Neuronal stem cell (in vitro differentiated cells): ENCODE measurements at regions not wholly inside any gene's neighbourhood (a gene's known extent, or its start where the extent isn't known, plus 50 kb on each side); places are given as distances from the start of the nearest gene placed in this dataset.

Experiments used
- DNase-seq: peaks from one replicate; pipeline ENCODE4 v3.0.0-alpha.2; 2013; ENCODE audit warnings: low spot score
- H2AFZ ChIP-seq: one replicate; pipeline ENCODE4 v1.6.1; 2013; ENCODE audit warnings: mild to moderate bottlenecking, low read length, inconsistent platforms
- H2AK5ac ChIP-seq: 2 replicates; pipeline ENCODE4 v1.6.1; 2013; ENCODE audit warnings: low read depth, mild to moderate bottlenecking, inconsistent platforms, low read length, moderate library complexity, mixed read lengths
- H2BK120ac ChIP-seq: 2 replicates; pipeline ENCODE4 v1.6.1; 2013; ENCODE audit warnings: low read depth, mild to moderate bottlenecking, inconsistent platforms, low read length, moderate library complexity, mixed read lengths
- H2BK12ac ChIP-seq: one replicate; pipeline ENCODE4 v1.6.1; 2013; ENCODE audit warnings: low read length, inconsistent platforms
- H2BK15ac ChIP-seq: 2 replicates; pipeline ENCODE4 v1.6.1; 2013; ENCODE audit warnings: mild to moderate bottlenecking, low read length, inconsistent platforms, mixed read lengths
- H2BK5ac ChIP-seq: one replicate; pipeline ENCODE4 v1.6.1; 2013; ENCODE audit warnings: inconsistent platforms, mild to moderate bottlenecking, low read length, moderate library complexity
- H3K14ac ChIP-seq: one replicate; pipeline ENCODE4 v1.6.1; 2013; ENCODE audit warnings: low read length, inconsistent platforms
- H3K18ac ChIP-seq: 2 replicates; pipeline ENCODE4 v1.6.1; 2013; ENCODE audit warnings: low read length, inconsistent platforms
- H3K23ac ChIP-seq: 2 replicates; pipeline ENCODE4 v1.6.1; 2013; ENCODE audit warnings: low read depth, mild to moderate bottlenecking, mixed read lengths, low read length, inconsistent platforms; ENCODE audit not compliant: poor library complexity
- H3K27ac ChIP-seq: replicated peaks from 3 replicates; pipeline ENCODE4 v1.5.1; 2013; ENCODE audit warnings: low read length, inconsistent platforms
- H3K27me3 ChIP-seq, 3 experiments: 2 replicates each; pipeline ENCODE4 v1.6.1; 2013; ENCODE audit warnings: low read length in 3 of 3, mild to moderate bottlenecking in 2 of 3, inconsistent platforms in 1 of 3, low read depth in 1 of 3, mixed read lengths in 1 of 3, moderate library complexity in 1 of 3; ENCODE audit not compliant: control insufficient read depth in 3 of 3, insufficient read depth in 3 of 3
- H3K36me3 ChIP-seq, 2 donors: replicated peaks in 1 of 2; 2 replicates each; pipeline ENCODE4 v1.6.1; 2013; ENCODE audit warnings: low read length in 2 of 2; ENCODE audit not compliant: control insufficient read depth in 2 of 2, insufficient read depth in 2 of 2
- H3K4ac ChIP-seq: 2 replicates; pipeline ENCODE4 v1.6.1; 2013; ENCODE audit warnings: inconsistent platforms, mild to moderate bottlenecking, low read length, moderate library complexity
- H3K4me1 ChIP-seq, 2 donors: 1 replicate in 1 of 2; 2 replicates in 1 of 2; pipeline ENCODE4 v1.6.1; 2013; ENCODE audit warnings: low read length in 2 of 2, low read depth in 1 of 2; ENCODE audit not compliant: control insufficient read depth in 2 of 2, insufficient read depth in 1 of 2
- H3K4me2 ChIP-seq: one replicate; pipeline ENCODE4 v1.6.1; 2013; ENCODE audit warnings: mild to moderate bottlenecking, low read length, inconsistent platforms; ENCODE audit not compliant: insufficient read depth, poor library complexity, severe bottlenecking
- H3K4me3 ChIP-seq, 2 donors: 2 replicates each; pipeline ENCODE4 v1.5.1; 2013; ENCODE audit warnings: low read length in 2 of 2, mild to moderate bottlenecking in 2 of 2, inconsistent platforms in 1 of 2, moderate library complexity in 1 of 2
- H3K79me1 ChIP-seq: one replicate; pipeline ENCODE4 v1.6.1; 2013; ENCODE audit warnings: low read depth, mild to moderate bottlenecking, inconsistent platforms, low read length, moderate library complexity
- H3K9ac ChIP-seq: one replicate; pipeline ENCODE4 v1.6.1; 2013; ENCODE audit warnings: mild to moderate bottlenecking, low read depth, low read length, inconsistent platforms; ENCODE audit not compliant: poor library complexity
- H3K9me3 ChIP-seq, 2 donors: replicated peaks in 1 of 2; 2 replicates each; pipeline versions ENCODE3 to v1.6.1; 2013; ENCODE audit warnings: low read length in 2 of 2, mild to moderate bottlenecking in 2 of 2, inconsistent platforms in 1 of 2, low read depth in 1 of 2, mixed read lengths in 1 of 2, moderate library complexity in 1 of 2; ENCODE audit not compliant: control insufficient read depth in 2 of 2, insufficient read depth in 1 of 2
- H4K8ac ChIP-seq: one replicate; pipeline ENCODE4 v1.6.1; 2013; ENCODE audit warnings: low read depth, mild to moderate bottlenecking, inconsistent platforms, low read length, moderate library complexity
- H4K91ac ChIP-seq: one replicate; pipeline ENCODE4 v1.6.1; 2013; ENCODE audit warnings: low read length, low read depth, mild to moderate bottlenecking, inconsistent platforms; ENCODE audit not compliant: poor library complexity
- WGBS, 2 donors: extraction: QIAGEN DNeasy Blood & Tissue Kit; methylation state at CpG; one replicate each; pipeline ENCODE4 v1.1.7; 2013; ENCODE audit warnings: missing lambda C conversion rate in 2 of 2, mixed read lengths in 1 of 2; ENCODE audit not compliant: insufficient read length in 2 of 2, insufficient replicate concordance in 1 of 2; ENCODE audit errors: extremely low coverage in 2 of 2; 5-methylcytosine and 5-hydroxymethylcytosine counted together

DNA sequence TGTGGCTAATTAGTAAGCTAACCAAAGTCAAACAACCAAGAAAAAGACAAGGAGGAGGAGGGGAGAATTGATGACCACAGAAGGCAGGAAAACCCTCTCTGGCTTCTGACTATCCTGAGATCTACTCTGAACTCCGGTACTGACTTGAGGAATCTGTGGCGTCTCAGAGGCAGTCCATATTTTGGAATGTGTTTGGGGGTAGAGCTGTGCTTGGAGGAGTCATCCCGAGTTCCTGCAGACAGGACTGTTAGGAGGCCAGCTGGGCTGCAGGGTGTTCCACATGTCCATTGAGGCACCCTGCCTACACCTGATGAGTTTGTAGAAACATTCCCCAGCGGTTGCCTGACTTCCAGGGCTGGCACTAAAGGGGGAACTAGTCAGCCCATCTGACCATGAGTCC is 91.6 kb downstream of the PLCE1 start:
- no peak overlapping the region for H2BK120ac ChIP-seq
- H2BK12ac ChIP-seq, result no peak overlapping the region
- no peaks in the 10 kb centered on the region for H3K4me1 ChIP-seq
- H2BK5ac ChIP-seq, result no peak overlapping the region
- peaks cover 0 to 2% (median 0%) of the 10 kb centered on the region in 3 experiments for H3K27me3 ChIP-seq
- H3K18ac ChIP-seq, result no peak overlapping the region
- H3K9ac ChIP-seq, result no peak overlapping the region
- H3K4ac ChIP-seq, result no peak overlapping the region
- H3K9me3 ChIP-seq, result no peaks in the 10 kb centered on the region
- H4K91ac ChIP-seq, result no peak overlapping the region
- no peak overlapping the region for H3K23ac ChIP-seq
- DNase-seq, result no peak
- H2AFZ ChIP-seq, result no peak overlapping the region
- H3K36me3 ChIP-seq, result no peaks in the 10 kb centered on the region
- H3K27ac ChIP-seq, result no peak overlapping the region
- no CpG with 5 or more reads among the region's 4 CpGs for WGBS, 2 donors
- no peak overlapping the region for H2AK5ac ChIP-seq
- H2BK15ac ChIP-seq, result no peak overlapping the region
- H3K4me3 ChIP-seq, result no peak overlapping the region
- no peak overlapping the region for H3K4me2 ChIP-seq
- no peak overlapping the region for H4K8ac ChIP-seq
- no peaks in the 10 kb centered on the region for H3K79me1 ChIP-seq
- H3K14ac ChIP-seq, result no peak overlapping the region

DNA sequence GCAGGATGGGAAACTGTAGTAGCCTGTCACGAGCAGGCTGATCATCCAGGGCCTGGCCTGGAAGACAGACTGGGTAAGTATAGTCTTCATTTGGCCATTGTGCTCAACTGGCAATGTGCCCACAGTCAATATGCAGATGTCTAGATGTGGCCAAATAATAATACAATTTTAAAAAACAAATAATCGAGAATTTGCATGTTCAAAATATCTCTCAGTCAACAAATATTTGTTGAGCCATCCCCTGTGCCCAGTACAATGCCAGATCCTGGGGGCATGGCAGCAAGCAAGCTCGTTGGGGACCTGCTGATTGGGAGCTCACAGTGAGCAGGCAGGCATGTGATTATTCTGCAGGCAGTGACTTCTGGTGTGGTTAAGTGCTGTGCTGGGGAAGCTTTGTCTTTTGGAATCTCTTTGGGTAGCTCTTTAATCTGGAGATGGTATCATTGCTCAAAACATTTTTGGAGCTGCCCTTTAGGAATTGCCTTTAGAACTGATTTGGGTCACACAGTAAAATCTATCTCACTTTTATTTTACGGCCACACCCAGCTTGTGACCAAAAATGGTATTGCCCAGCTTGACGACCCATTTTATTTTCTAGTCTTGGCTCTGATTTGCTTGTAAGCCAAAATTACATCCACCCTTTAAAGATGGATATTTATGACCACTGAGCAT is 92.2 kb downstream of the PLCE1 start:
- Histone ChIP-seq H3K4me1 (no peaks in the 10 kb centered on the region), H3K14ac (no peak overlapping the region), H3K36me3 (no peaks in the 10 kb centered on the region), H2BK12ac (no peak overlapping the region), H3K23ac (no peak overlapping the region), H2BK15ac (no peak overlapping the region), H3K9me3 (no peaks in the 10 kb centered on the region), H2AFZ (no peak overlapping the region), H4K8ac (no peak overlapping the region), H3K27me3 (peaks cover 0 to 4% (median 0%) of the 10 kb centered on the region in 3 experiments), H3K27ac (no peak overlapping the region), H2BK5ac (no peak overlapping the region), H3K4me3 (no peak overlapping the region), H3K4ac (no peak overlapping the region), H4K91ac (no peak overlapping the region), H3K4me2 (no peak overlapping the region), H3K79me1 (no peaks in the 10 kb centered on the region), H3K18ac (no peak overlapping the region), H2AK5ac (no peak overlapping the region), H3K9ac (no peak overlapping the region), H2BK120ac (no peak overlapping the region)
- no peak for DNase-seq
- WGBS, 2 donors, result no CpG with 5 or more reads among the region's 5 CpGs

DNA sequence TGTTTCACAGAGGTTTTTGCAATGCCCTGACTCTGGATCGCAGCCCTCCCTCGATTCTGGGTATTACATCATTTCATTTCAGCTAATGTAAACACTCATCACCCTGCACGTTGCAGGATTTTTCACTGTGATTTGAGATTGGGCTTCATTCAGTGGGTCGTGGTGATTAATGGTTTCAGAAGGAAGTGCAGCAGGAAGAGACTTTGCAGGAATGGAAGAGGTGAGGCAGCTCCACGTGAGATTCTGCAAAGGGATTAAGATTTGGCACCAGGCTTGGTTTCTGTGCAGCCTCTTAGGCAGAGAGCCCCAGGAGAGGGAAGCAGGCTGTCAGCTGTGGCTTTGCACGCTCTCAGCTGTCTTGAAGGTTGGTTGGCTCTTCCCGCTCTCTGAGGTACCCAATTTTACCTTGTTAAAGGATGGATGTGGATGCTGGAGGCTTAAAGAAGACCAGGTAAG is 95.2 kb downstream of the PLCE1 start:
- Histone ChIP-seq H3K4ac (no peak overlapping the region), H2AK5ac (no peak overlapping the region), H3K79me1 (no peaks in the 10 kb centered on the region), H3K14ac (no peak overlapping the region), H3K27ac (no peak overlapping the region), H2BK5ac (no peak overlapping the region), H2BK15ac (no peak overlapping the region), H3K4me2 (no peak overlapping the region), H3K4me3 (no peak overlapping the region), H2AFZ (no peak overlapping the region), H2BK12ac (no peak overlapping the region), H4K8ac (no peak overlapping the region), H2BK120ac (no peak overlapping the region), H3K4me1 (peaks cover 0 to 2% of the 10 kb centered on the region in 2 donors), H3K27me3 (peaks cover 0 to 4% (median 0%) of the 10 kb centered on the region in 3 experiments), H3K9me3 (no peaks in the 10 kb centered on the region), H3K36me3 (no peaks in the 10 kb centered on the region), H3K9ac (no peak overlapping the region), H3K18ac (no peak overlapping the region), H4K91ac (no peak overlapping the region), H3K23ac (no peak overlapping the region)
- no peak for DNase-seq
- no CpG with 5 or more reads among the region's 7 CpGs for WGBS, 2 donors

DNA sequence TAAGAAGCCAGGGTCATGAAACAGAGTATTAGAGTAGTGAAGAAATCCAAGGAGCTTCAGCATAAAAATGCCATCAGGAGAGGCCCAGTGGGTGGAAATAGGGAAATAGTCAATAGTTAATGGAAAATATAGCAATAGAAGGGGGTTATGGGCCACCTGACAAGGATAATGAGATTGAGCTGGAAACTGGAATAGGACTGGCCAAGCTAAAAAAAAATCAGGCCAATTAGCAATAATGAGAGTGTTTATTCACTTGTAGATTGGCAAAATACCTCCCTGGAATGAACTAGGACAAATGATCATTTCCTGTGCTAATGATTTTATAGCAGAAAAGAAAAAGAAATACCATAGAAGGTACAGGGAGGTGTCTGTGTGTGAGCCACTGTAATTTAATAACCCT is 97.9 kb downstream of the PLCE1 start:
- H3K9me3 ChIP-seq, result no peaks in the 10 kb centered on the region
- no peak overlapping the region for H3K27ac ChIP-seq
- peaks cover 0 to 2% of the 10 kb centered on the region in 2 donors for H3K4me1 ChIP-seq
- H2AK5ac ChIP-seq, result no peak overlapping the region
- H4K91ac ChIP-seq, result no peak overlapping the region
- no peak for DNase-seq
- no peak overlapping the region for H2BK120ac ChIP-seq
- peaks cover 0 to 4% (median 0%) of the 10 kb centered on the region in 3 experiments for H3K27me3 ChIP-seq
- no peak overlapping the region for H2BK12ac ChIP-seq
- H3K4me3 ChIP-seq, result no peak overlapping the region
- H3K9ac ChIP-seq, result no peak overlapping the region
- no peak overlapping the region for H2AFZ ChIP-seq
- no peak overlapping the region for H4K8ac ChIP-seq
- H3K18ac ChIP-seq, result no peak overlapping the region
- no peak overlapping the region for H3K4me2 ChIP-seq
- no peak overlapping the region for H2BK15ac ChIP-seq
- no peaks in the 10 kb centered on the region for H3K79me1 ChIP-seq
- no peak overlapping the region for H2BK5ac ChIP-seq
- H3K23ac ChIP-seq, result no peak overlapping the region
- no peak overlapping the region for H3K14ac ChIP-seq
- no peaks in the 10 kb centered on the region for H3K36me3 ChIP-seq
- H3K4ac ChIP-seq, result no peak overlapping the region
